ENCODE measurements at regions not wholly inside any gene's neighbourhood (a gene's known extent, or its start where the extent isn't known, plus 50 kb on each side); places are given as distances from the start of the nearest gene placed in this dataset.

GRCh38 chr6:3659748-3660147, 91.8 kb downstream of the PXDC1 start:
- no peak for DNase-seq
- no peaks in the 10 kb centered on the region for H3K27me3 ChIP-seq (ENCODE audit: insufficient read depth in 3 of 3, low read length in 2 of 3)
- no peak overlapping the region for H3K4me3 ChIP-seq
- H3K27ac ChIP-seq = no peak overlapping the region
- H3K9me3 ChIP-seq = no peaks in the 10 kb centered on the region
- ATAC-seq = no peak
- WGBS, 3 donors = 83 to 97% (median 97%) methylated on average over 6 of the region's 6 CpGs
- no peaks in the 10 kb centered on the region for H3K4me1 ChIP-seq
- H3K36me3 ChIP-seq (ENCODE audit: insufficient read depth in 1 of 2, low read depth in 1 of 2) = no peaks in the 10 kb centered on the region
- intact Hi-C loops (cut with DNase I) = no loop called here
- TF ChIP-seq CTCF (IDR thresholded peaks at IDR 0.05) = no peak

GRCh38 chr6:3656076-3656475, 95.4 kb downstream of the PXDC1 start:
- WGBS, 3 donors = 92 to 93% (median 93%) methylated on average over 5 of the region's 5 CpGs
- no peak overlapping the region for H3K27ac ChIP-seq

GRCh38 chr6:3654898-3655297, 96.6 kb downstream of the PXDC1 start:
- TF ChIP-seq CTCF (IDR thresholded peaks at IDR 0.05) = no peak
- 38 to 42% (median 40%) methylated on average over 4 of the region's 4 CpGs for WGBS, 3 donors
- Histone ChIP-seq H3K4me1 (no peaks in the 10 kb centered on the region), H3K36me3 (ENCODE audit: insufficient read depth in 1 of 2, low read depth in 1 of 2) (no peaks in the 10 kb centered on the region), H3K9me3 (no peaks in the 10 kb centered on the region), H3K4me3 (no peak overlapping the region), H3K27ac (no peak overlapping the region), H3K27me3 (ENCODE audit: insufficient read depth in 3 of 3, low read length in 2 of 3) (no peaks in the 10 kb centered on the region)
- intact Hi-C loops (cut with DNase I) = no loop called here
- ATAC-seq (no peak), DNase-seq (no peak)

More at GRCh38 chr6:3656076-3656475, 95.4 kb downstream of the PXDC1 start:
- Histone ChIP-seq H3K4me1 (no peaks in the 10 kb centered on the region), H3K36me3 (ENCODE audit: insufficient read depth in 1 of 2, low read depth in 1 of 2) (no peaks in the 10 kb centered on the region), H3K27me3 (ENCODE audit: insufficient read depth in 3 of 3, low read length in 2 of 3) (no peaks in the 10 kb centered on the region), H3K9me3 (no peaks in the 10 kb centered on the region), H3K4me3 (no peak overlapping the region)
- no peak for ATAC-seq
- TF ChIP-seq CTCF (IDR thresholded peaks at IDR 0.05) = no peak
- intact Hi-C loops (cut with DNase I) = no loop called here
- DNase-seq = no peak

- intact Hi-C loops (cut with DNase I) = no loop called here
- H3K27me3 ChIP-seq (ENCODE audit: insufficient read depth in 3 of 3, low read length in 2 of 3) = no peaks in the 10 kb centered on the region
- TF ChIP-seq CTCF (IDR thresholded peaks at IDR 0.05) = no peak
- no peaks in the 10 kb centered on the region for H3K9me3 ChIP-seq
- no peaks in the 10 kb centered on the region for H3K36me3 ChIP-seq (ENCODE audit: insufficient read depth in 1 of 2, low read depth in 1 of 2)
- H3K4me1 ChIP-seq = no peaks in the 10 kb centered on the region
- ATAC-seq = no peak
- no peak overlapping the region for H3K4me3 ChIP-seq
- WGBS, 3 donors = 87 to 89% (median 89%) methylated on average over 12 of the region's 12 CpGs
- no peak for DNase-seq
- no peak overlapping the region for H3K27ac ChIP-seq
Observed at GRCh38 chr6:3654436-3654835, 97.1 kb downstream of the PXDC1 start.

- H3K27ac ChIP-seq = no peak overlapping the region
- intact Hi-C loops (cut with DNase I) = no loop called here
- 97% methylated on average over 6 of the region's 6 CpGs for WGBS, 3 donors
- ATAC-seq (no peak), DNase-seq (no peak)
- no peaks in the 10 kb centered on the region for H3K36me3 ChIP-seq (ENCODE audit: insufficient read depth in 1 of 2, low read depth in 1 of 2)
- H3K27me3 ChIP-seq (ENCODE audit: insufficient read depth in 3 of 3, low read length in 2 of 3) = no peaks in the 10 kb centered on the region
- no peak overlapping the region for H3K4me3 ChIP-seq
- no peaks in the 10 kb centered on the region for H3K4me1 ChIP-seq
- no peaks in the 10 kb centered on the region for H3K9me3 ChIP-seq
- no peak for TF ChIP-seq CTCF (IDR thresholded peaks at IDR 0.05)
Observed at GRCh38 chr6:3653528-3654070, 97.9 kb downstream of the PXDC1 start.
